Activated CD4-positive, CD25-positive, alpha-beta regulatory T cell (primary cell): ENCODE measurements at regions not wholly inside any gene's neighbourhood (a gene's known extent, or its start where the extent isn't known, plus 50 kb on each side); places are given as distances from the start of the nearest gene placed in this dataset.

ENCODE experiments used
- DNase-seq, 4 experiments: peaks; one replicate each; lab custom pipeline; 2025; lab: John Stamatoyannopoulos, UW

GRCh38 chr15:85307687-85308045 is 72.7 kb upstream of the AKAP13 start:
- DNase-seq, result no peak

GRCh38 chr15:85311647-85312046 is 68.8 kb upstream of the AKAP13 start:
- no peak for DNase-seq

GRCh38 chr15:85312486-85312885 is 67.9 kb upstream of the AKAP13 start:
- no peak for DNase-seq

GRCh38 chr15:85312929-85313331 is 67.5 kb upstream of the AKAP13 start:
- no peak for DNase-seq

DNA sequence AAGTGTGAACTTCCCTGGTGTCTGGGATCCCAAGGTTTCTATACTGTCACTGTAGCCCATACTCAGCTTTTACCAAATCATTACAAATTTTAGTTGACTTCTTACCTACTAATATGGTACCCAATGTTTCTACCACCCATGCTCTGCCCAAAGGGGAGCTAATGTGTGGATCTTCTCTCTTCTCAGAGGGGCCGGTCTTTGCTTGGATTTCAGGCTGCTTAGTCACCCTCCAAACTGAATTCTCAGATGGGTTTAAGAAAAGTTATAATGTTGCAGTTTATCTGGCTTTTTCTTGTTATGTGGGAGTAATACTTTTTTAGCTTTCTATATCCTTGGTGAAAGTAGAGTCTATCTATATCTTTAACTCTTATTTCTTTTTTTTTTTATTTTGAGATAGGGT is 67.1 kb upstream of the AKAP13 start:
- DNase-seq, result no peak

DNA sequence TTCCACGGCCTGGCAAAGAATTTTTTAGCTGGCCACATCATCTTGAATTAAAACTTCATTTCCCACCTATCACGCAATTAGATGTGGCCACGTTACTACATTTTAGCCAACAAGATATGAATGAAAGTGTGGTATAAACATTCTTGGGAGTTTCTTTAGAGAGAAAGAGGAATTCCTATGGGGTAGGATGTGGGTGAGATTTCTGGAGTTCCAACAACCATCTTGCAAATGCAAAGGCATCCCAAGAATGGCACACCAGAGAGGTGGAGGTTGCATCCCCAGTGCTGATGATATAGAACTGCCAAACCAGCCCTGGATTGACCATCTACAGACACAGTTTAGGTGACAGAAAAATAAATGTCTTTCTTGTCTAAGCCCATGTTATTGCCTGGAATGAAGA is 66.3 kb upstream of the AKAP13 start:
- DNase-seq, result no peak

DNA sequence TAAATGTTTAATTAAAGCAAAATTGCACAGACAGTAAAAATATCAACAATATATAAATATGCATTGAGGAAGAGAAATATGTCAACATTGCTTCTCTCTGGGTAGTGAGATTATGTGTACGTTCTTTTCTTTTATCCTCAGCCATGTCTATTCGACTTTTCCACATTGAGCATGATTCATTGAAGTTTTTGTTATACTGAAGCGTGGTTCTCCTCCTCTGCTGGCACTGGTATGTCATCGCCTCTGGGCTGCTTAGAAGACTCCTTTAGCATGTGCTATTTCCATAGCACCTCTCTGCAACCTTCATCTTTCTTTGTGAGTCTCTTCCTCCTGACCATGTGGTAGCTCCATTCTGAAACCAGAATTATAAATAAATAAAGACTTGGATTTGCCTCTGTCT is 65.8 kb upstream of the AKAP13 start:
- DNase-seq, result no peak

DNA sequence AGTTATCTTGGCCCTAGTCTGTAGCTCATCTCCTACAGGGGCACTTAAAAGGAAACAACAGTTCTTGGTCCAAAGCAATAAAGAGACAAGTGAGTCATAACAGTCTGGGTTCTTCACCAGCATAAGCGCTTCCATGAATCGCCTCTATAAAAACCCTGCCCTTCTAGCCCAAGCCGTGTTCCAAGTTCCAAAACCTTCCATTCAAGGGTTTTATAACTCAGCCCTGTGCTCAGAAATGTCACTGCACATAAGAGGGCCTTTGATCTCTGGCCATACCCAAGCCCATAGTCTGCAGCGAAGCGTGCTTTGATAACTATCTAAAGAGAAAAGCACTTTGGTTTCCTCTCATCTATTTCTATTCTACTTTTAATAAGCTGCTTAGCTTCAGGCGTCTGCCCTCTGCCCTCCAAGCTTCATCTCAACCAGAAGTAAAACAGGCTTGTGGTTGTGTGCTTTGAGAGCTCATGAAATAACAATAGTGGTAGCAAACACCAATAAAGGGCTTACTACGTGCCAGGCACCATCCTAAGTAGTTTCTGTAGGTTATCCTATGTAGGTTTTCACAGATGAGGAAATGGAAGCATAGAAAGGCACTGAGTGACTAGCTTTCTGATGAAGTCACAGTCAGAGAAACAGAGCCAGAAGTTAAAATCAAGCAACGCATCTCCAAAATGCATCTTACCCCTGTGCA is 64.0 kb upstream of the AKAP13 start:
- no peak for DNase-seq

GRCh38 chr15:85318048-85318731 is 62.2 kb upstream of the AKAP13 start:
- DNase-seq, result no peak

GRCh38 chr15:85318732-85319076 is 61.7 kb upstream of the AKAP13 start:
- no peak for DNase-seq

DNA sequence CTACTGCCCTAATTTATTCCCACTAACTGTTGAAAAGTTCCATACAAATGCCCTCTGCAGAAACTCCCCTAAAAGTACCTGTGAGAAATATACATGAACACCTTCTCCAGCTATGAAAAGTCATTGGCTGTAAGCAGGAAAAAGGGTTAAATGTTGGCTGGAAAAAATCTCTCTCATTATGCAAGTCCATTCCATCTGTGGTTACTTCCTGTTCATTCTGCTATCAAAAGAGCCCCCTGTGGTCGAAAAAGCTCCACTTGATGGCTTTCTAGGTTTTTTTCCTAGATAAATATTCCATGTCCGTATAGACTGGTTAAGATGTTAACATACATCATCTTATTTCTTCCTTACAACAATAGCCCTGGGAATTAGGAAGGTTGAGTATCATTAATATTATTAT is 56.2 kb upstream of the AKAP13 start:
- DNase-seq, result no peak

DNA sequence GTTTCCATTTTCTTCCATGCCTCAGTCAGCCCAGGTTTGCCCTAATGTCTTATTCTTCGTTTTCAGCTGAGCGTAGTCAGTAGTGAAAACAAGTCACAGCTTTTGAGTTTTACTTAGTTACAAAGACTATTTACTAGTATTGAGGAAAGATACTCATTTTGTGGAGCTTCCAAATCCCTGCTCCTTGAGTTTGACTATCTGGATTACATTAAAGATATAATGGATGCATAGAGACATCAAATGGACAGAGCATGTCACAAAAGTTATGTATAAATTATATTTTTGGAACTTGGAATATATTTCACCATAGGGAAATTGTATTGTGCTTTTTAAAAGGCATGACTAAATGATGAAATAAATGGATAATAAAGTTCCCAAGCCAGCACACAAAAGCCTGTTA is 54.6 kb upstream of the AKAP13 start:
- no peak for DNase-seq

GRCh38 chr15:85326291-85326690 is 54.1 kb upstream of the AKAP13 start:
- no peak for DNase-seq

DNA sequence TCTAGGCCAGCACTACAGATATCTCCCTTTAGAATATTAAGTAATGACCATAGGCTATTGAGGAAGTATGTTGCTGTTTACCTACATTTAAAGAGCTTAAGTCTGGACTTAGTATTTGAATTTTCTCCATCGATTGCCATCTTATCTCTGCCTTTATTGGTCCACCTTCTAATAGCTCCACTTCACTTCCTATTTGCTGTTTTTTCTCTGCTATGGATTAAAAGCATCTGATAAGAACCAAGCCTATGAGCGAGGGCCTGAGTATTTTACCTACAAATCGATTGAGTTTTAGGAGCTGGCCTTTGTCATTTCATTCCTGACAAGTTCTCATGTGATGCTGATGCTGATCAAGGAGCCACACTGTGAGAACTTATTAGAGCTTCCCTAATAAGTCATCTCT is 52.6 kb upstream of the AKAP13 start:
- DNase-seq, result no peak

GRCh38 chr15:85329561-85330422 is 50.6 kb upstream of the AKAP13 start:
- DNase-seq, result no peak
